Bone marrow (tissue), 2 donors: ENCODE measurements at regions not wholly inside any gene's neighbourhood (a gene's known extent, or its start where the extent isn't known, plus 50 kb on each side); places are given as distances from the start of the nearest gene placed in this dataset.
"Not testable (repeated sequence)": the region's sequence is repeated elsewhere in the genome, so short reads cannot be mapped to it uniquely, and the experiment has no call there.

Source experiments
- DNase-seq, 2 donors: peaks; one replicate each; lab custom pipeline; 2025; lab: John Stamatoyannopoulos, UW

GRCh38 chr9:82903503-82903902 lies 159.4 kb downstream of the RASEF start:
- no peak for DNase-seq

GRCh38 chr9:82911996-82912395 lies 150.9 kb downstream of the RASEF start:
- no peak for DNase-seq

GRCh38 chr9:82912645-82913044 lies 150.3 kb downstream of the RASEF start:
- DNase-seq: no peak

- not testable (repeated sequence) for DNase-seq
Measured at GRCh38 chr9:82916238-82916637, 146.7 kb downstream of the RASEF start.

GRCh38 chr9:82920154-82920553 lies 142.8 kb downstream of the RASEF start:
- DNase-seq: no peak

GRCh38 chr9:82922686-82923085 lies 140.3 kb downstream of the RASEF start:
- DNase-seq: no peak

- DNase-seq: no peak
Measured at GRCh38 chr9:82923092-82923911, 139.6 kb downstream of the RASEF start.

GRCh38 chr9:82923912-82924605 lies 138.9 kb downstream of the RASEF start:
- no peak for DNase-seq
